ENCODE measurements at regions not wholly inside any gene's neighbourhood (a gene's known extent, or its start where the extent isn't known, plus 50 kb on each side); places are given as distances from the start of the nearest gene placed in this dataset.

- no peaks in the 10 kb centered on the region for H3K27me3 Mint-ChIP-seq (ENCODE audit: low read depth)
- no peaks in the 10 kb centered on the region for H3K36me3 Mint-ChIP-seq (ENCODE audit: low read depth)
- H3K27ac Mint-ChIP-seq, result no peak overlapping the region
- H3K9me3 Mint-ChIP-seq, result peaks cover 7% of the 10 kb centered on the region
- no peak for TF ChIP-seq CTCF (IDR thresholded peaks at IDR 0.05; ENCODE audit: unreplicated experiment in 3 of 3)
- no peaks in the 10 kb centered on the region for H3K4me1 Mint-ChIP-seq
- no peak overlapping the region for H3K4me3 Mint-ChIP-seq
Observed at GRCh38 chr12:4064008-4064407, 190.8 kb upstream of the PARP11 start.

GRCh38 chr12:4059898-4060568 lies 186.8 kb upstream of the PARP11 start:
- peaks cover 7% of the 10 kb centered on the region for H3K9me3 Mint-ChIP-seq
- H3K27me3 Mint-ChIP-seq (ENCODE audit: low read depth), result no peaks in the 10 kb centered on the region
- no peaks in the 10 kb centered on the region for H3K36me3 Mint-ChIP-seq (ENCODE audit: low read depth)
- H3K4me1 Mint-ChIP-seq, result no peaks in the 10 kb centered on the region
- TF ChIP-seq CTCF (IDR thresholded peaks at IDR 0.05; ENCODE audit: unreplicated experiment in 3 of 3), result no peak
- no peak overlapping the region for H3K27ac Mint-ChIP-seq
- H3K4me3 Mint-ChIP-seq, result no peak overlapping the region

GRCh38 chr12:4056910-4057845 lies 184.0 kb upstream of the PARP11 start:
- H3K4me1 Mint-ChIP-seq, result no peaks in the 10 kb centered on the region
- H3K27ac Mint-ChIP-seq, result no peak overlapping the region
- H3K9me3 Mint-ChIP-seq, result no peaks in the 10 kb centered on the region
- no peak overlapping the region for H3K4me3 Mint-ChIP-seq
- no peaks in the 10 kb centered on the region for H3K36me3 Mint-ChIP-seq (ENCODE audit: low read depth)
- peaks cover 3% of the 10 kb centered on the region for H3K27me3 Mint-ChIP-seq (ENCODE audit: low read depth)
- no peak for TF ChIP-seq CTCF (IDR thresholded peaks at IDR 0.05; ENCODE audit: unreplicated experiment in 3 of 3)

- H3K9me3 Mint-ChIP-seq, result no peaks in the 10 kb centered on the region
- no peak overlapping the region for H3K27ac Mint-ChIP-seq
- H3K36me3 Mint-ChIP-seq (ENCODE audit: low read depth), result no peaks in the 10 kb centered on the region
- peaks cover 8% of the 10 kb centered on the region for H3K27me3 Mint-ChIP-seq (ENCODE audit: low read depth)
- H3K4me1 Mint-ChIP-seq, result no peaks in the 10 kb centered on the region
- no peak overlapping the region for H3K4me3 Mint-ChIP-seq
- no peak for TF ChIP-seq CTCF (IDR thresholded peaks at IDR 0.05; ENCODE audit: unreplicated experiment in 3 of 3)
Observed at GRCh38 chr12:4054630-4055029, 181.4 kb upstream of the PARP11 start.

- Mint-ChIP-seq H3K4me3 (no peak overlapping the region), H3K27ac (no peak overlapping the region), H3K27me3 (ENCODE audit: low read depth) (peaks cover 12% of the 10 kb centered on the region), H3K36me3 (ENCODE audit: low read depth) (no peaks in the 10 kb centered on the region), H3K9me3 (no peaks in the 10 kb centered on the region), H3K4me1 (no peaks in the 10 kb centered on the region)
- no peak for TF ChIP-seq CTCF (IDR thresholded peaks at IDR 0.05; ENCODE audit: unreplicated experiment in 3 of 3)
Observed at GRCh38 chr12:4052691-4053090, 179.5 kb upstream of the PARP11 start.
